H7 (cell line): ENCODE measurements at regions not wholly inside any gene's neighbourhood (a gene's known extent, or its start where the extent isn't known, plus 50 kb on each side); places are given as distances from the start of the nearest gene placed in this dataset.

Experiments
- DNase-seq: peaks from one replicate; pipeline ENCODE4 v3.0.0; 2012
- H3K27me3 ChIP-seq: 2 replicates; pipeline ENCODE4 v1.6.0; 2011; ENCODE audit warnings: mild to moderate bottlenecking, low read length; ENCODE audit not compliant: control insufficient read depth, insufficient read depth
- H3K36me3 ChIP-seq: replicated peaks from 2 replicates; pipeline ENCODE4 v1.5.1; 2011; ENCODE audit warnings: low read length; ENCODE audit not compliant: control insufficient read depth, insufficient read depth
- H3K4me3 ChIP-seq: 2 replicates; pipeline ENCODE4 v1.5.1; 2011; ENCODE audit warnings: low read depth, mild to moderate bottlenecking, control low read depth, low read length, moderate library complexity; ENCODE audit not compliant: insufficient read depth

GRCh38 chr4:23290656-23291055 lies 597.9 kb downstream of the GBA3 start:
- Histone ChIP-seq H3K4me3 (no peak overlapping the region), H3K36me3 (no peaks in the 10 kb centered on the region), H3K27me3 (no peaks in the 10 kb centered on the region)
- DNase-seq: no peak

GRCh38 chr4:23279377-23279986 lies 586.7 kb downstream of the GBA3 start:
- no peaks in the 10 kb centered on the region for H3K36me3 ChIP-seq
- no peaks in the 10 kb centered on the region for H3K27me3 ChIP-seq
- no peak overlapping the region for H3K4me3 ChIP-seq
- no peak for DNase-seq

DNA sequence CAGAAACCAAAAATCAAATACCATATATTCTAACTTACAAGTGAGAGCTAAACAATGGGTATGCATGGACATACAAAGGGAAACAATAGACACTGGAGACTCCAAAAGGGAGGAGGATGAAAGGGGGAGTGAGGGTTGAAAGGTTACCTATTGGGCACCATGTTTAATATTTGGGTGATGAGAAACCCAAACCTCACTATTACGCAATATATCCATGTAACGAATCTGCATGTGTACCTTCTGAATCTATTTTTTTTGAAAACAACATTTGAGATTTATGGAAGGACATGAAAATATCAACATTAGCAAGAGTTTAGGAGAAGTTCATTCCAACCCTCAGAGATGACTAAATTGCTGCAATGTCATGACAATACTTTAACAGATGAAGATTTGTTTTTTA lies 586.1 kb downstream of the GBA3 start:
- Histone ChIP-seq H3K4me3 (no peak overlapping the region), H3K27me3 (no peaks in the 10 kb centered on the region), H3K36me3 (no peaks in the 10 kb centered on the region)
- no peak for DNase-seq

DNA sequence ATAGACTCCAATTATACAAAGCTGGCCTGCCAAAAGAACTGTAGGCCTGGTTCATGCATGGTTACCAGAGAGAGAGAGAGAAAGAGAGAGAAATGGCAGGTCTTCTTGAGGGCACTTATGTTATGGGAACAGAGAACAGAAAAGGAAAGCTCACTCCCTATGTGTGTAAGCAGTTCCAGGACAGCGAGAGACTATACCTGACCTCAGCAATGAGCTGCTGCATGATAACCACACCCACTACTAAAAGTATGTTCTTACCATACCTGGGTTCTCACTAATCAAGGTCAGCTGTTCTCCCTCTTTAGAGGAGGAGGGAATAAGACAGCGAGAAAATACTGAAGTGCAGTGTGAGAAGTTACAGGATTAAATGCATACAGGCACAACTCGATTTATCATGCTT lies 583.3 kb downstream of the GBA3 start:
- no peaks in the 10 kb centered on the region for H3K27me3 ChIP-seq
- H3K36me3 ChIP-seq: no peaks in the 10 kb centered on the region
- H3K4me3 ChIP-seq: no peak overlapping the region
- no peak for DNase-seq

GRCh38 chr4:23269566-23269965 lies 576.8 kb downstream of the GBA3 start:
- Histone ChIP-seq H3K36me3 (no peaks in the 10 kb centered on the region), H3K27me3 (no peaks in the 10 kb centered on the region), H3K4me3 (no peak overlapping the region)
- no peak for DNase-seq

DNA sequence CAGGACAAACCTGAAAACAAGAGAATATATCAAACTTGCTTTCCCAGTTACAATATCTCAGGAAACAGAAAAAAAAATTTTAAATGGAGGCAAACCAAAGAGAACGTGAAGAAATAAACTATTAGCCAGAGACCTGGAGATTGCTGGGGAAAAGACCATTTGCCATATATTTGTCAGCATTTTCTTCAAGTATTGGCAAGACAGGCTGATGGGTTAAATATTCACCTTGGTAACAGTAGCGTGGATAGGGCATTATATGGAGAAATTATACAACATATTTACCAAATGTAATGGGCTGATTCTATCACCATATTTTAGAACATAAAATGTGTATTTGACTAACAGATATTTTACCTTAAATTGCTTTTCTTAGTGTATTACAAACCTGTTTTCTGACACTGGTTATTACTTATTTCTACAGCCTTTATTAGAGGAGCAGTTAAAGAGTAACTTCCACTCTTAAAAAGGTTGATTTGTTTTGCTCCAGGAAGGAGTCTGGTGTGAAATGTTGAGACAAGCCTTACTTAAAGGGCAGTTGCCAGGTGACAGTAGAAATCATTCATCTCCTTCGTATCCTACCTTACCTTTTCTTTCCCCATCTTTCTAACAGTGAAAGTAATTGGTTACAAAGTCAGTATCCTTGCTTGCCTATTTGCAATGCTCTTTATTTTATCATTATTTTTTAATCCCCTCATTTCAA lies 575.5 kb downstream of the GBA3 start:
- Histone ChIP-seq H3K36me3 (no peaks in the 10 kb centered on the region), H3K27me3 (no peaks in the 10 kb centered on the region), H3K4me3 (no peak overlapping the region)
- no peak for DNase-seq

- Histone ChIP-seq H3K36me3 (no peaks in the 10 kb centered on the region), H3K27me3 (no peaks in the 10 kb centered on the region), H3K4me3 (no peak overlapping the region)
- DNase-seq: no peak
Observed at GRCh38 chr4:23266401-23266800, 573.7 kb downstream of the GBA3 start.

- Histone ChIP-seq H3K4me3 (no peak overlapping the region), H3K27me3 (no peaks in the 10 kb centered on the region), H3K36me3 (no peaks in the 10 kb centered on the region)
- no peak for DNase-seq
Observed at GRCh38 chr4:23260511-23260910, 567.8 kb downstream of the GBA3 start.

- H3K4me3 ChIP-seq: no peak overlapping the region
- no peak for DNase-seq
- H3K27me3 ChIP-seq: no peaks in the 10 kb centered on the region
- no peaks in the 10 kb centered on the region for H3K36me3 ChIP-seq
Observed at GRCh38 chr4:23245203-23245832, 552.6 kb downstream of the GBA3 start.

DNA sequence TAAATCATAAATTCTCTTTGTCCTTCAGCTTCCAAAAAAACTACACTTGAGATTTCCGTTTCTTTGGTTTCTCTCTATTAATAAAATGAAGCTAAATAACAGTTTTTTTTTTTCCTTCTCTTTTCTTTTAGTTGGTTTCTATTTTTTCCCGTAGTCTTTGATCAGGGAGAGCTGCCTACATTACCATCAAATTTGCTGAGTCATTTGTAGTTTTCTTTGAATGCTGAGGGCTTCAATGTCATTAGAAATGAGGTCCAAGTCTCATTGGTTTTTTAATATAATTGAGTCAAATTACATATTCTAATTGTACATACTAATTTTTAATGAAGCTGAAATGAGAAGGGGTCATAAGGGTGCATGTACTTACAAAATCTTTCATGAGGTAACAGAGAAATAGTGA lies 550.2 kb downstream of the GBA3 start:
- H3K27me3 ChIP-seq: no peaks in the 10 kb centered on the region
- DNase-seq: no peak
- no peaks in the 10 kb centered on the region for H3K36me3 ChIP-seq
- no peak overlapping the region for H3K4me3 ChIP-seq

GRCh38 chr4:23241408-23241807 lies 548.7 kb downstream of the GBA3 start:
- H3K27me3 ChIP-seq: no peaks in the 10 kb centered on the region
- DNase-seq: no peak
- no peaks in the 10 kb centered on the region for H3K36me3 ChIP-seq
- H3K4me3 ChIP-seq: no peak overlapping the region

GRCh38 chr4:23238848-23239247 lies 546.1 kb downstream of the GBA3 start:
- no peak for DNase-seq
- no peaks in the 10 kb centered on the region for H3K27me3 ChIP-seq
- no peaks in the 10 kb centered on the region for H3K36me3 ChIP-seq
- no peak overlapping the region for H3K4me3 ChIP-seq

GRCh38 chr4:23237771-23238170 lies 545.0 kb downstream of the GBA3 start:
- no peaks in the 10 kb centered on the region for H3K27me3 ChIP-seq
- H3K36me3 ChIP-seq: no peaks in the 10 kb centered on the region
- DNase-seq: no peak
- H3K4me3 ChIP-seq: no peak overlapping the region

DNA sequence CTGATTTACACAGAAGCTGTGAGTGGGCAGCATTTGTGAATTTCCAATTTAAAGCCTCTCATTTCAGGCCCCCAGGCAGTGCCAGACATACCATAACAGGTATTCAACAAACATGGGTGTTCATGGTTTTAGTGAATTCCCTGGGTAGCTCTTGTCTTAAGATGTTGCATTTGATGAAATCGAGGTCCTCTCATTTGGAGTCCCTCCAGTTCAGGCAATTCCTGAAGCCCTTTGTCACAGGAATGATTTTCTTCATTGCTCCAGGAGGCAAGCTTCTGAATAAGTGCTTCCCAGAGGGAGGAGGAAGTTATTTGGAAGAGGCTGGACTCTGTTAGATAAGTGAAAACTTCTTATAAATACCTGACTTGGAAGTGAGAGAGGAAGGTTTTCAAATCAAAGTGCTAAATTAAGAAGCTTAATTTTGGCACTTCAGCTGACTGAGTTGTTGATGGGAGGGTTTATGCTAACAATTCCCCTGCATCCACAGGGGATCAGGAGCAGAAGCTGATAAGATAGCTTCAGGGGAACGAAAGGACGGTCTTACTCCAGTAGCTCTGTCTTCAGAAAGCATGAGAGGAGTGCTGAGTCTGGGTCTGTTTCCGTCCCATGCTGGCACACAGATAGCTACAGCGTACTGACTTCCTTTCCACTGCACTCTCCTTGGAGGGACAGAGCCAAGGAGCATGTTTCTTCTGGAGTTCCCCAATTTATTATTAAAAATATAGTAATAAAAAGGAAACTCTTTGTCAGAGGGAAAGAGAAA lies 543.1 kb downstream of the GBA3 start:
- no peaks in the 10 kb centered on the region for H3K36me3 ChIP-seq
- H3K4me3 ChIP-seq: no peak overlapping the region
- no peak for DNase-seq
- H3K27me3 ChIP-seq: no peaks in the 10 kb centered on the region

DNA sequence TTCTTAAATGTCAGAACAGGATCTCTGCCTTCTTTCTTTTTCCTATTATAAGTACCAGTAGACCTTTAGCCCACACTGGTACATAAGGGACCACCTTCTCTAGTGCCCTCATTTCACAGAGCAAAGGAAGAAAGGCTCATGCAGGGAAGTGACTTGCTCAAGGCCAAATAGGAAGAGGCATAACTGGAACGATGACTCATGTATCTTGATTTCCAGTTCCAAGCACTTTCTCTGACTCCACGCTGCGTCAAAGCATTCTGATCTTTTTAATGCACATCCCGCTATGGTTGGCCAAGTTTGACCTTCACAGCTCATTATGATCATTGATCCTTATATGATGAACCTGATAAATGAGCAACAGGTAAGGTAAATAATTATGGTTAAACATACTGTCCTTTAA lies 542.0 kb downstream of the GBA3 start:
- H3K27me3 ChIP-seq: no peaks in the 10 kb centered on the region
- no peaks in the 10 kb centered on the region for H3K36me3 ChIP-seq
- no peak overlapping the region for H3K4me3 ChIP-seq
- DNase-seq: no peak
